AG09309 (cell line): ENCODE measurements at regions not wholly inside any gene's neighbourhood (a gene's known extent, or its start where the extent isn't known, plus 50 kb on each side); places are given as distances from the start of the nearest gene placed in this dataset.

ENCODE experiments used
- DNase-seq: peaks from one replicate; pipeline ENCODE4 v3.0.0-alpha.2; 2010; ENCODE audit warnings: low read depth
- H3K4me3 ChIP-seq: 2 replicates; pipeline ENCODE4 v1.5.1; 2011; ENCODE audit warnings: mild to moderate bottlenecking, low read depth, low read length, moderate library complexity; ENCODE audit not compliant: control insufficient read depth
- CTCF ChIP-seq: IDR thresholded peaks from 2 replicates; pipeline ENCODE4 v1.5.1; 2011; ENCODE audit warnings: mild to moderate bottlenecking, low read depth, low read length, inconsistent platforms; ENCODE audit not compliant: insufficient read depth, control insufficient read depth; ENCODE audit errors: missing control alignments

- no peak for DNase-seq
- no peak overlapping the region for H3K4me3 ChIP-seq
- TF ChIP-seq CTCF: no peak
Observed at GRCh38 chr11:80188076-80188627, 747.3 kb upstream of the TENM4 start.

GRCh38 chr11:80186692-80187091, 745.9 kb upstream of the TENM4 start:
- H3K4me3 ChIP-seq: no peak overlapping the region
- DNase-seq: no peak
- TF ChIP-seq CTCF: no peak

- no peak for DNase-seq
- no peak overlapping the region for H3K4me3 ChIP-seq
- no peak for TF ChIP-seq CTCF
Observed at GRCh38 chr11:80182901-80183300, 742.1 kb upstream of the TENM4 start.

- DNase-seq: no peak
Observed at GRCh38 chr11:80173371-80174136, 732.7 kb upstream of the TENM4 start.

GRCh38 chr11:80168796-80169195, 728.0 kb upstream of the TENM4 start:
- no peak for TF ChIP-seq CTCF
- H3K4me3 ChIP-seq: no peak overlapping the region
- no peak for DNase-seq

More at GRCh38 chr11:80173371-80174136, 732.7 kb upstream of the TENM4 start:
- no peak for TF ChIP-seq CTCF
- no peak overlapping the region for H3K4me3 ChIP-seq

GRCh38 chr11:80167766-80168165, 726.9 kb upstream of the TENM4 start:
- no peak for TF ChIP-seq CTCF
- DNase-seq: no peak
- no peak overlapping the region for H3K4me3 ChIP-seq
